H1 (cell line): ENCODE measurements at regions not wholly inside any gene's neighbourhood (a gene's known extent, or its start where the extent isn't known, plus 50 kb on each side); places are given as distances from the start of the nearest gene placed in this dataset.

Source experiments
- CTCF ChIA-PET: fragments of 300-600 bp; sonication (Branson Sonifier 250); formaldehyde crosslinking; loops from one replicate; lab custom pipeline; 2021; ENCODE audit not compliant: partially characterized antibody; lab: Charles Lee
- POLR2A ChIA-PET: fragments of 300-600 bp; sonication (Branson Sonifier 250); formaldehyde crosslinking; loops from one replicate; lab custom pipeline; 2021; ENCODE audit warnings: inconsistent platforms; ENCODE audit not compliant: partially characterized antibody; lab: Charles Lee
- DNase-seq, 2 experiments: peaks; one replicate each; pipeline versions ENCODE4 v3.0.0 to v3.0.0-alpha.2; 2010 to 2022; ENCODE audit warnings: low spot score in 2 of 2, low read depth in 1 of 2, mixed read lengths in 1 of 2
- FAIRE-seq: peaks from 2 replicates; lab custom pipeline; 2011; peaks lifted over from hg19 to GRCh38; lab: Jason Lieb, UNC
- H2AFZ ChIP-seq: 2 replicates; pipeline ENCODE4 v1.8.1; 2012; ENCODE audit warnings: low read length, inconsistent platforms
- H2AK5ac ChIP-seq: 2 replicates; pipeline ENCODE4 v1.6.1; 2013; ENCODE audit warnings: low read depth, low read length
- H2BK120ac ChIP-seq: replicated peaks from 2 replicates; pipeline ENCODE3; 2013; ENCODE audit warnings: low read depth, low read length, inconsistent platforms
- H2BK12ac ChIP-seq: 2 replicates; pipeline ENCODE4 v1.6.1; 2013; ENCODE audit warnings: low read depth, low read length
- H2BK15ac ChIP-seq: 2 replicates; pipeline ENCODE4 v1.6.1; 2013; ENCODE audit warnings: low read length
- H2BK20ac ChIP-seq: 2 replicates; pipeline ENCODE4 v1.6.1; 2013; ENCODE audit warnings: low read length
- H2BK5ac ChIP-seq: 2 replicates; pipeline ENCODE4 v1.6.1; 2013; ENCODE audit warnings: low read depth, low read length
- H3K14ac ChIP-seq: 2 replicates; pipeline ENCODE4 v1.6.1; 2013; ENCODE audit warnings: inconsistent platforms; ENCODE audit not compliant: insufficient read length
- H3K18ac ChIP-seq: 2 replicates; pipeline ENCODE4 v1.6.1; 2013; ENCODE audit warnings: low read length; ENCODE audit errors: extremely low read depth
- H3K23ac ChIP-seq: 2 replicates; pipeline ENCODE4 v1.6.1; 2013; ENCODE audit warnings: inconsistent platforms; ENCODE audit not compliant: insufficient read length
- H3K23me2 ChIP-seq: 2 replicates; pipeline ENCODE4 v1.6.1; 2013; ENCODE audit warnings: low read depth, low read length
- H3K27ac ChIP-seq: 2 replicates; pipeline ENCODE4 v1.6.1; 2011; ENCODE audit warnings: low read depth, low read length, inconsistent platforms
- H3K27me3 ChIP-seq, 4 experiments: replicated peaks in 1 of 4; 1 replicate in 1 of 4; 2 replicates in 3 of 4; pipeline versions ENCODE4 v1.6.1 to v1.8.1; 2011 to 2013; ENCODE audit warnings: low read length in 3 of 4, mild to moderate bottlenecking in 3 of 4, inconsistent platforms in 2 of 4, mixed read lengths in 2 of 4, moderate library complexity in 1 of 4; ENCODE audit not compliant: control insufficient read depth in 3 of 4, insufficient read depth in 3 of 4; ENCODE audit errors: extremely low read depth in 1 of 4
- H3K36me3 ChIP-seq, 4 experiments: 2 replicates each; pipeline versions ENCODE4 v1.6.1 to v1.8.1; 2011 to 2013; ENCODE audit warnings: mild to moderate bottlenecking in 4 of 4, low read length in 3 of 4, moderate library complexity in 2 of 4, control low read depth in 1 of 4, inconsistent platforms in 1 of 4; ENCODE audit not compliant: insufficient read depth in 4 of 4, control insufficient read depth in 2 of 4
- H3K4ac ChIP-seq: replicated peaks from 2 replicates; pipeline ENCODE3; 2013; ENCODE audit warnings: low read length, low read depth, mixed read lengths, inconsistent platforms; ENCODE audit not compliant: insufficient read length
- H3K4me1 ChIP-seq, 4 experiments: replicated peaks in 1 of 4; 1 replicate in 1 of 4; 2 replicates in 3 of 4; pipeline versions ENCODE4 v1.6.1 to v1.8.1; 2011 to 2013; ENCODE audit warnings: low read length in 3 of 4, inconsistent platforms in 2 of 4, mixed read lengths in 1 of 4; ENCODE audit not compliant: insufficient read depth in 4 of 4, control insufficient read depth in 3 of 4
- H3K4me2 ChIP-seq, 2 experiments: 2 replicates each; pipeline versions ENCODE4 v1.6.1 to v1.8.1; 2011 to 2013; ENCODE audit warnings: low read depth in 2 of 2, low read length in 2 of 2, control low read depth in 1 of 2, inconsistent platforms in 1 of 2, mild to moderate bottlenecking in 1 of 2; ENCODE audit not compliant: insufficient read depth in 1 of 2
- H3K4me3 ChIP-seq, 4 experiments: fragments of 200-600, 300-600 bp in 1 of 4; sonication (generic), shearing (Covaris generic), sonication (Bioruptor Twin) in 1 of 4; 2 replicates each; pipeline versions ENCODE4 v1.5.1 to v1.8.1; 2011 to 2016; ENCODE audit warnings: low read length in 4 of 4, low read depth in 3 of 4, control low read depth in 2 of 4, inconsistent platforms in 2 of 4, mild to moderate bottlenecking in 2 of 4, mixed read lengths in 1 of 4, moderate library complexity in 1 of 4; ENCODE audit not compliant: insufficient read depth in 2 of 4; ENCODE audit errors: extremely low read depth in 1 of 4
- H3K56ac ChIP-seq: replicated peaks from 2 replicates; pipeline ENCODE3; 2013; ENCODE audit warnings: low read depth, mild to moderate bottlenecking, mixed read lengths, low read length, inconsistent platforms; ENCODE audit not compliant: insufficient read length
- H3K79me1 ChIP-seq: 2 replicates; pipeline ENCODE4 v1.6.1; 2013; ENCODE audit warnings: low read depth, low read length, control low read depth
- H3K79me2 ChIP-seq, 2 experiments: 2 replicates each; pipeline versions ENCODE4 v1.6.1 to v1.8.1; 2012 to 2013; ENCODE audit warnings: low read length in 2 of 2, mild to moderate bottlenecking in 2 of 2, inconsistent platforms in 1 of 2; ENCODE audit not compliant: insufficient read depth in 2 of 2, control insufficient read depth in 1 of 2
- H3K9ac ChIP-seq, 4 experiments: replicated peaks in 1 of 4; 1 replicate in 1 of 4; 2 replicates in 3 of 4; pipeline versions ENCODE4 v1.6.1 to v1.8.1; 2011 to 2013; ENCODE audit warnings: low read depth in 3 of 4, low read length in 3 of 4, control low read depth in 2 of 4, mild to moderate bottlenecking in 2 of 4, moderate library complexity in 2 of 4, inconsistent platforms in 1 of 4; ENCODE audit errors: extremely low read depth in 1 of 4
- H3K9me3 ChIP-seq, 2 experiments: 2 replicates each; pipeline versions ENCODE4 v1.6.1 to v1.8.1; 2012 to 2013; ENCODE audit warnings: mild to moderate bottlenecking in 2 of 2, moderate library complexity in 2 of 2, control low read depth in 1 of 2, inconsistent platforms in 1 of 2, low read depth in 1 of 2, low read length in 1 of 2, mixed read lengths in 1 of 2; ENCODE audit not compliant: insufficient read depth in 2 of 2
- H4K20me1 ChIP-seq, 2 experiments: replicated peaks in 1 of 2; 2 replicates each; pipeline versions ENCODE3 to v1.8.1; 2011 to 2013; ENCODE audit warnings: inconsistent platforms in 2 of 2, low read length in 2 of 2, mild to moderate bottlenecking in 1 of 2; ENCODE audit not compliant: insufficient read depth in 2 of 2, control insufficient read depth in 1 of 2
- H4K5ac ChIP-seq: 2 replicates; pipeline ENCODE4 v1.6.1; 2013; ENCODE audit warnings: low read length, low read depth, mixed read lengths, inconsistent platforms; ENCODE audit not compliant: insufficient read length
- H4K8ac ChIP-seq: 2 replicates; pipeline ENCODE4 v1.8.0; 2013; ENCODE audit warnings: mild to moderate bottlenecking, moderate library complexity, low read length, inconsistent platforms; ENCODE audit not compliant: insufficient read depth; ENCODE audit errors: extremely low read depth
- H4K91ac ChIP-seq: replicated peaks from 2 replicates; pipeline ENCODE3; 2013; ENCODE audit warnings: low read length, mixed read lengths, inconsistent platforms; ENCODE audit not compliant: insufficient read length
- CBX5 ChIP-seq: fragments of 300-800, 300-1000 bp; sonication (generic); IDR thresholded peaks from 2 replicates; pipeline ENCODE4 v1.7.1; 2016; ENCODE audit warnings: antibody characterized with exemption, low read length, low read depth
- CHD2 ChIP-seq: IDR thresholded peaks from 2 replicates; pipeline ENCODE4 v1.6.1; 2012; ENCODE audit warnings: low read length, improper control_type of control experiment
- EGR1 ChIP-seq: IDR thresholded peaks from 2 replicates; pipeline ENCODE4 v1.6.1; 2011; ENCODE audit warnings: low read depth, low read length, borderline replicate concordance
- HDAC6 ChIP-seq: IDR thresholded peaks from one replicate; pipeline ENCODE4 v1.7.1; 2012; ENCODE audit warnings: low read depth, mild to moderate bottlenecking, inconsistent platforms, low read length, moderate library complexity
- JUN ChIP-seq: IDR thresholded peaks from 2 replicates; pipeline ENCODE4 v1.6.1; 2011; ENCODE audit warnings: low read depth, mild to moderate bottlenecking, improper control_type of control experiment, low read length
- MAFK ChIP-seq: IDR thresholded peaks from 2 replicates; pipeline ENCODE4 v1.6.1; 2012; ENCODE audit warnings: low read depth, mild to moderate bottlenecking, improper control_type of control experiment, low read length
- PHF8 ChIP-seq: fragments of 200-600 bp; sonication (generic); conservative IDR thresholded peaks from 2 replicates; pipeline ENCODE4 v1.7.1; 2012; ENCODE audit warnings: low read depth, mild to moderate bottlenecking, inconsistent platforms, low read length, moderate library complexity
- RXRA ChIP-seq: IDR thresholded peaks from 2 replicates; pipeline ENCODE4 v1.6.1; 2011; ENCODE audit warnings: low read depth, mild to moderate bottlenecking, low read length, moderate library complexity; ENCODE audit not compliant: insufficient read depth
- SP1 ChIP-seq: IDR thresholded peaks from 2 replicates; pipeline ENCODE4 v1.6.1; 2011; ENCODE audit warnings: low read depth, low read length
- TAF7 ChIP-seq: optimal IDR thresholded peaks from 2 replicates; pipeline ENCODE3; 2011; ENCODE audit warnings: low read depth, mild to moderate bottlenecking, inconsistent platforms, low read length, moderate library complexity, borderline replicate concordance
- TCF12 ChIP-seq: IDR thresholded peaks from 2 replicates; pipeline ENCODE4 v1.6.1; 2011; ENCODE audit warnings: low read depth, mild to moderate bottlenecking, low read length
- WGBS, 2 experiments: shearing (Covaris generic) in 1 of 2; methylation state at CpG; one replicate each; pipeline versions ENCODE4 v1.1.6 to v1.1.7; 2013 to 2015; ENCODE audit warnings: low lambda C conversion rate in 2 of 2, mixed read lengths in 2 of 2, inconsistent platforms in 1 of 2, low coverage in 1 of 2, missing lambda C conversion rate in 1 of 2; ENCODE audit not compliant: insufficient replicate concordance in 2 of 2, insufficient coverage in 1 of 2, insufficient read length in 1 of 2; ENCODE audit errors: extremely low coverage in 1 of 2, missing lambda C conversion rate in 1 of 2; 5-methylcytosine and 5-hydroxymethylcytosine counted together
- TF ChIP-seq, protein P1 (sequence below): IDR thresholded peaks from 2 replicates; pipeline ENCODE4 v1.6.1; 2011; ENCODE audit warnings: low read depth, mild to moderate bottlenecking, low read length; ENCODE audit not compliant: insufficient read depth

DNA sequence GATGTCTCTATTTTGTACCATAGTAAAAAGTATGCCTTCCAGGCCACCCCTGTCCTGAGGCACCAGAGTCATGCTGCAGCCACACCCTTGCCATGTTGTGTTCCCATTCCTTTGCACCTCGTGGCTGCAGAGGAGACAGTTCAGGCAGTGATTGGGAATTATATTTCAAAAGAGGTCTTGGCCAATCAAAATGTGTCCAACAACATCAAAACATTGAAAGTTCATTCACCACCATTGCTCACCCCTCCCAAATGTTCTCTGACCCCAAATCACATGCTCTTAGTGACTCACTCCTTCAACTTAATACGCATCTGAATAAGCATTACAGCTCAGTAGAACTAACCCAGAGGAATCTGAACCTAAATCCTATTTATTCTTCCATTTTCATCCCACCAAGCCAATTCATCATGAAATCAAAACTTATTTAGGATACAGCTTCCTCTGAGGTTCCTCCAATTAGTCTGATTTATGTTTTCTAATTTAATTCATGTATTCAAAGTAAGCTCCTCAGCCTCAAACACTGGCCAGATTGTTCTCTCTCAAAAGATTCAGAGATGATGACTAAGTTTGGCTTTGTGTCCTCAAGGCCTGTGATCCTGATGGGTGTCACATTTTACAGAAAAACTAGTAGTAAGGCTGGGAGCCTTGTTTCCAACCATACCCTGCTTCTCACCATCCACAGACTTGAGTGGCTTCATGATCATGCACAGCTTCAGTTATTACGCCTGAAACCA is 323.2 kb upstream of the INTU start:
- DNase-seq, result no peak
- no peaks in the 10 kb centered on the region for H3K79me1 ChIP-seq
- H3K56ac ChIP-seq, result no peak overlapping the region
- no peak overlapping the region for H4K5ac ChIP-seq
- ChIA-PET POLR2A (no interaction called here), CTCF (no interaction called here)
- H4K8ac ChIP-seq, result no peak overlapping the region
- H3K23ac ChIP-seq, result no peak overlapping the region
- no peaks in the 10 kb centered on the region for H3K79me2 ChIP-seq
- H3K4ac ChIP-seq, result no peak overlapping the region
- no peak for FAIRE-seq
- no peaks in the 10 kb centered on the region for H3K36me3 ChIP-seq
- no peak overlapping the region for H3K9ac ChIP-seq
- no peak overlapping the region for H2BK15ac ChIP-seq
- H3K4me1 ChIP-seq, result peaks cover 0 to 3% (median 0%) of the 10 kb centered on the region in 4 experiments; a peak in 1 of 7 replicates
- no peak overlapping the region for H3K14ac ChIP-seq
- no peak overlapping the region for H3K18ac ChIP-seq
- peaks cover 0 to 8% of the 10 kb centered on the region in 2 experiments; a peak in 2 of 4 replicates for H3K9me3 ChIP-seq
- no peak overlapping the region for H2BK20ac ChIP-seq
- no peak overlapping the region for H3K4me2 ChIP-seq
- WGBS, 2 experiments, result 93% methylated on average over 3 of the region's 3 CpGs; no CpG with 5 or more reads in 1 of the 2 experiments
- 0 out of 2 replicates have a peak overlapping the region, but pooled peaks have one; percentile 60 for H2BK12ac ChIP-seq
- H2BK120ac ChIP-seq, result no peak overlapping the region
- H4K20me1 ChIP-seq, result no peaks in the 10 kb centered on the region
- peak overlapping the region; percentile 80 for H2AFZ ChIP-seq
- no peak overlapping the region for H2AK5ac ChIP-seq
- no peaks in the 10 kb centered on the region for H3K23me2 ChIP-seq
- no peak overlapping the region for H4K91ac ChIP-seq
- H3K27me3 ChIP-seq, result no peaks in the 10 kb centered on the region
- no peak overlapping the region for H3K4me3 ChIP-seq
- no peak overlapping the region for H2BK5ac ChIP-seq
- H3K27ac ChIP-seq, result no peak overlapping the region
- no peak for TF ChIP-seq JUN
- TF ChIP-seq RXRA, result no peak
- TF ChIP-seq MAFK, result no peak
- TF ChIP-seq TCF12, result no peak
- TF ChIP-seq EGR1, result no peak
- TF ChIP-seq, protein P1, sequence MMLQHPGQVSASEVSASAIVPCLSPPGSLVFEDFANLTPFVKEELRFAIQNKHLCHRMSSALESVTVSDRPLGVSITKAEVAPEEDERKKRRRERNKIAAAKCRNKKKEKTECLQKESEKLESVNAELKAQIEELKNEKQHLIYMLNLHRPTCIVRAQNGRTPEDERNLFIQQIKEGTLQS, result no peak
- TF ChIP-seq CHD2, result no peak
- no peak for TF ChIP-seq HDAC6
- no peak for TF ChIP-seq TAF7
- no peak for TF ChIP-seq CBX5
- no peak for TF ChIP-seq SP1
- TF ChIP-seq PHF8, result no peak
